Testis (tissue), 2 donors: ENCODE measurements at regions not wholly inside any gene's neighbourhood (a gene's known extent, or its start where the extent isn't known, plus 50 kb on each side); places are given as distances from the start of the nearest gene placed in this dataset.

ENCODE experiments used
- DNase-seq: peaks from one replicate; pipeline ENCODE4 v3.0.0-alpha.2; 2019
- H3K27ac ChIP-seq, 2 donors: fragments of 200-600 bp; sonication (generic); one replicate each; pipeline ENCODE4 v1.5.1; 2019
- H3K27me3 ChIP-seq: fragments of 200-600 bp; sonication (generic); one replicate; pipeline ENCODE4 v1.5.1; 2019
- H3K36me3 ChIP-seq: fragments of 200-600 bp; sonication (generic); one replicate; pipeline ENCODE4 v1.5.1; 2017; ENCODE audit warnings: low read depth; ENCODE audit errors: missing control alignments
- H3K4me1 ChIP-seq: fragments of 200-600 bp; sonication (generic); one replicate; pipeline ENCODE4 v1.5.1; 2019
- H3K4me3 ChIP-seq, 2 donors: fragments of 200-600 bp; sonication (generic); one replicate each; pipeline ENCODE4 v1.5.1; 2017 to 2019
- H3K9me3 ChIP-seq: fragments of 200-600 bp; sonication (generic); one replicate; pipeline ENCODE4 v1.5.1; 2017
- CTCF ChIP-seq, 3 experiments: fragments of 450-650 bp in 2 of 3; fragments of 200-600 bp in 1 of 3; sonication (generic) in 1 of 3; IDR thresholded peaks; one replicate each; pipeline ENCODE4 v1.5.1; 2016 to 2019; ENCODE audit warnings: antibody characterized with exemption in 3 of 3, mild to moderate bottlenecking in 2 of 3, moderate library complexity in 1 of 3
- POLR2A ChIP-seq: fragments of 450-650 bp; IDR thresholded peaks from one replicate; pipeline ENCODE4 v1.6.1; 2017; ENCODE audit warnings: antibody characterized with exemption, mild to moderate bottlenecking, moderate library complexity
- WGBS, 2 donors: methylation state at CpG; one replicate each; pipeline ENCODE4 v1.1.5; 2018; 5-methylcytosine and 5-hydroxymethylcytosine counted together
- intact Hi-C: fragments of 100-400 bp; cut with DNase I; formaldehyde crosslinking; loops from one replicate; pipeline ENCODE4 v1.15.1; 2023; ENCODE audit warnings: low total_unique reads

- no peak for DNase-seq
- WGBS, 2 donors, result 86 to 94% methylated on average over 5 to 9 of the region's 9 CpGs
- Histone ChIP-seq H3K27ac (no peak overlapping the region), H3K36me3 (no peaks in the 10 kb centered on the region), H3K27me3 (no peaks in the 10 kb centered on the region), H3K4me3 (no peak overlapping the region), H3K9me3 (no peaks in the 10 kb centered on the region), H3K4me1 (no peaks in the 10 kb centered on the region)
- intact Hi-C loops, result no loop called here
- TF ChIP-seq CTCF (IDR thresholded peaks at IDR 0.05), result no peak
- no peak for TF ChIP-seq POLR2A
Observed at GRCh38 chr5:97854871-97855762, 672.1 kb upstream of the RIOK2 start.

- DNase-seq, result no peak
- H3K4me3 ChIP-seq, result no peak overlapping the region
- no peaks in the 10 kb centered on the region for H3K9me3 ChIP-seq
- intact Hi-C loops, result no loop called here
- no peaks in the 10 kb centered on the region for H3K36me3 ChIP-seq
- 51 to 63% methylated on average over 2 of the region's 2 CpGs for WGBS, 2 donors
- H3K27ac ChIP-seq, result no peak overlapping the region
- H3K27me3 ChIP-seq, result no peaks in the 10 kb centered on the region
- TF ChIP-seq CTCF (IDR thresholded peaks at IDR 0.05) (no peak), POLR2A (no peak)
- no peaks in the 10 kb centered on the region for H3K4me1 ChIP-seq
Observed at GRCh38 chr5:97874491-97874890, 691.4 kb upstream of the RIOK2 start.

- 58 to 66% methylated on average over 2 of the region's 2 CpGs for WGBS, 2 donors
- intact Hi-C loops, result no loop called here
- Histone ChIP-seq H3K4me3 (no peak overlapping the region), H3K9me3 (no peaks in the 10 kb centered on the region), H3K27me3 (no peaks in the 10 kb centered on the region), H3K4me1 (no peaks in the 10 kb centered on the region), H3K36me3 (no peaks in the 10 kb centered on the region), H3K27ac (no peak overlapping the region)
- TF ChIP-seq CTCF (IDR thresholded peaks at IDR 0.05) (no peak), POLR2A (no peak)
- DNase-seq, result no peak
Observed at GRCh38 chr5:97876272-97876671, 693.2 kb upstream of the RIOK2 start.

- H3K27ac ChIP-seq, result no peak overlapping the region
- DNase-seq, result no peak
- no peak for TF ChIP-seq CTCF (IDR thresholded peaks at IDR 0.05)
- TF ChIP-seq POLR2A, result no peak
- no peaks in the 10 kb centered on the region for H3K27me3 ChIP-seq
- intact Hi-C loops, result no loop called here
- no peaks in the 10 kb centered on the region for H3K9me3 ChIP-seq
- H3K36me3 ChIP-seq, result no peaks in the 10 kb centered on the region
- 68 to 98% methylated on average over 3 of the region's 3 CpGs for WGBS, 2 donors
- H3K4me3 ChIP-seq, result no peak overlapping the region
- no peaks in the 10 kb centered on the region for H3K4me1 ChIP-seq
Observed at GRCh38 chr5:97877588-97877987, 694.5 kb upstream of the RIOK2 start.

GRCh38 chr5:97888439-97888838 is 705.4 kb upstream of the RIOK2 start:
- TF ChIP-seq CTCF (IDR thresholded peaks at IDR 0.05), result no peak
- no peak for TF ChIP-seq POLR2A

More at GRCh38 chr5:97888439-97888838, 705.4 kb upstream of the RIOK2 start:
- 66 to 80% methylated on average over 2 of the region's 2 CpGs for WGBS, 2 donors
- no peaks in the 10 kb centered on the region for H3K36me3 ChIP-seq
- DNase-seq, result no peak
- no peaks in the 10 kb centered on the region for H3K9me3 ChIP-seq
- no peak overlapping the region for H3K27ac ChIP-seq
- intact Hi-C loops, result no loop called here
- no peaks in the 10 kb centered on the region for H3K27me3 ChIP-seq
- H3K4me3 ChIP-seq, result no peak overlapping the region
- no peaks in the 10 kb centered on the region for H3K4me1 ChIP-seq
